HepG2 (cell line): ENCODE measurements at regions not wholly inside any gene's neighbourhood (a gene's known extent, or its start where the extent isn't known, plus 50 kb on each side); places are given as distances from the start of the nearest gene placed in this dataset.
A peak's percentile ranks its signal among the peaks of the same experiment; 100 is the strongest.

Experiments
- ATAC-seq: fragments of 200-7000 bp; cut with Tn5 transposase; 3 replicates; pipeline ENCODE4 v1.9.1; 2020; ENCODE audit warnings: mild to moderate bottlenecking, moderate library complexity
- BruUV-seq: library from RNA; stranded (reverse); fragments of 400-500 nt; replicated peaks from 2 replicates; lab custom pipeline; 2021; lab: Mats Ljungman, UMichigan
- CTCF ChIA-PET: fragments of 300-600 bp; formaldehyde crosslinking; extraction: SDS; loops from one replicate; lab custom pipeline; 2021; ENCODE audit warnings: low total read pairs, inconsistent platforms, low intra/inter-chr PET ratio; lab: Yijun Ruan, JAX
- POLR2A ChIA-PET: fragments of 350-600 bp; sonication (Branson Sonifier 250); formaldehyde crosslinking; loops from one replicate; lab custom pipeline; 2020; ENCODE audit warnings: antibody characterized with exemption, inconsistent platforms; lab: Yijun Ruan, JAX
- DNase-seq: peaks from one replicate; pipeline ENCODE4 v3.0.0-alpha.2; 2015; ENCODE audit warnings: low spot score
- FAIRE-seq: peaks from 3 replicates; lab custom pipeline; 2011; peaks lifted over from hg19 to GRCh38; lab: Jason Lieb, UNC
- H2AFZ ChIP-seq: one replicate; pipeline ENCODE4 v1.6.1; 2011; ENCODE audit warnings: low read length, inconsistent platforms
- H3K27ac ChIP-seq: fragments of 300-600 bp; 3 replicates; pipeline ENCODE4 v1.8.0; 2011; ENCODE audit warnings: mixed run types, mild to moderate bottlenecking, mixed read lengths, low read length, inconsistent platforms; ENCODE audit not compliant: insufficient read depth; ENCODE audit errors: extremely low read length
- H3K27me3 ChIP-seq, 2 experiments: fragments of 200-600 bp in 1 of 2; 2 replicates in 1 of 2; 3 replicates in 1 of 2; pipeline versions ENCODE4 v1.6.0 to v1.8.0; 2011; ENCODE audit warnings: low read length in 2 of 2, mild to moderate bottlenecking in 2 of 2, moderate library complexity in 2 of 2, inconsistent platforms in 1 of 2; ENCODE audit not compliant: insufficient read depth in 2 of 2, control insufficient read depth in 1 of 2
- H3K36me3 ChIP-seq, 2 experiments: fragments of 200-600 bp in 1 of 2; replicated peaks in 1 of 2; 2 replicates in 1 of 2; 3 replicates in 1 of 2; pipeline versions ENCODE4 v1.5.1 to v1.8.0; 2011; ENCODE audit warnings: low read length in 2 of 2, inconsistent platforms in 1 of 2; ENCODE audit not compliant: insufficient read depth in 2 of 2, control insufficient read depth in 1 of 2
- H3K4me1 ChIP-seq: 2 replicates; pipeline ENCODE4 v1.5.1; 2012; ENCODE audit warnings: low read length, inconsistent platforms; ENCODE audit not compliant: insufficient read depth
- H3K4me2 ChIP-seq: 2 replicates; pipeline ENCODE4 v1.6.0; 2011; ENCODE audit warnings: low read depth, low read length, inconsistent platforms
- H3K4me3 ChIP-seq, 3 experiments: fragments of 200-600 bp in 1 of 3; sonication (generic), shearing (Covaris generic) in 1 of 3; replicated peaks in 1 of 3; 2 replicates each; pipeline ENCODE4 v1.5.1; 2011 to 2016; ENCODE audit warnings: low read length in 3 of 3, inconsistent platforms in 2 of 3, low read depth in 2 of 3, mild to moderate bottlenecking in 2 of 3, control low read depth in 1 of 3, mixed read lengths in 1 of 3; ENCODE audit not compliant: insufficient read depth in 1 of 3
- H3K79me2 ChIP-seq: one replicate; pipeline ENCODE4 v1.6.1; 2011; ENCODE audit warnings: low read length, inconsistent platforms; ENCODE audit not compliant: insufficient read depth
- H3K9ac ChIP-seq: 2 replicates; pipeline ENCODE4 v1.6.0; 2011; ENCODE audit warnings: mild to moderate bottlenecking, low read depth, low read length, inconsistent platforms; ENCODE audit not compliant: insufficient read depth
- H3K9me3 ChIP-seq: 2 replicates; pipeline ENCODE4 v1.5.1; 2012; ENCODE audit warnings: mild to moderate bottlenecking, low read length
- H4K20me1 ChIP-seq: 2 replicates; pipeline ENCODE4 v1.6.0; 2011; ENCODE audit warnings: inconsistent platforms, mild to moderate bottlenecking, low read length, moderate library complexity; ENCODE audit not compliant: insufficient read depth
- DNMT1 ChIP-seq: sonication (generic); formaldehyde crosslinking; IDR thresholded peaks from 2 replicates; pipeline ENCODE4 v1.5.1; 2020; ENCODE audit warnings: mild to moderate bottlenecking, missing genetic modification reagents
- ELF4 ChIP-seq: sonication (generic); formaldehyde crosslinking; IDR thresholded peaks from 2 replicates; pipeline ENCODE4 v1.5.0; 2020; ENCODE audit warnings: missing genetic modification reagents, mild to moderate bottlenecking, moderate library complexity, borderline replicate concordance
- EP300 ChIP-seq, 3 experiments: sonication (generic) in 1 of 3; formaldehyde crosslinking in 1 of 3; IDR thresholded peaks; 2 replicates each; pipeline versions ENCODE4 v1.5.1 to v1.6.1; 2011 to 2020; ENCODE audit warnings: low read depth in 2 of 3, low read length in 2 of 3, borderline replicate concordance in 1 of 3, improper control_type of control experiment in 1 of 3, mild to moderate bottlenecking in 1 of 3, missing genetic modification reagents in 1 of 3, moderate library complexity in 1 of 3
- ESRRA ChIP-seq: sonication (generic); formaldehyde crosslinking; IDR thresholded peaks from 2 replicates; pipeline ENCODE4 v1.5.1; 2020; ENCODE audit warnings: mild to moderate bottlenecking, low read depth, missing genetic modification reagents
- MBD4 ChIP-seq: IDR thresholded peaks from 2 replicates; pipeline ENCODE4 v1.6.1; 2012; ENCODE audit warnings: low read length, inconsistent platforms, borderline replicate concordance
- NFE2L2 ChIP-seq: fragments of 150-350 bp; IDR thresholded peaks from 2 replicates; pipeline ENCODE4 v1.6.1; 2014; ENCODE audit warnings: low read length
- NFYC ChIP-seq: IDR thresholded peaks from 2 replicates; pipeline ENCODE4 v1.6.1; 2016; ENCODE audit warnings: missing genetic modification reagents, missing compliant biosample characterization
- PPARG ChIP-seq: conservative IDR thresholded peaks from 2 replicates; pipeline ENCODE4 v1.6.1; 2016; ENCODE audit warnings: missing biosample characterization, missing genetic modification reagents
- RNF2 ChIP-seq: fragments of 450-650 bp; conservative IDR thresholded peaks from 2 replicates; pipeline ENCODE4 v1.6.1; 2016; ENCODE audit warnings: low read depth
- SETDB1 ChIP-seq: sonication (generic); formaldehyde crosslinking; IDR thresholded peaks from 2 replicates; pipeline ENCODE4 v1.5.1; 2020; ENCODE audit warnings: missing genetic modification reagents, mild to moderate bottlenecking, borderline replicate concordance
- SP5 ChIP-seq: IDR thresholded peaks from 2 replicates; pipeline ENCODE4 v1.6.1; 2016; ENCODE audit warnings: low read depth, borderline replicate concordance
- ZFAT ChIP-seq: sonication (generic); formaldehyde crosslinking; conservative IDR thresholded peaks from 2 replicates; pipeline ENCODE4 v1.8.1; 2023; ENCODE audit warnings: missing genetic modification reagents, inconsistent platforms
- ZFP62 ChIP-seq: sonication (generic); formaldehyde crosslinking; IDR thresholded peaks from 2 replicates; pipeline ENCODE4 v1.4.0; 2020; ENCODE audit warnings: missing genetic modification reagents
- ZNF124 ChIP-seq: sonication (generic); formaldehyde crosslinking; IDR thresholded peaks from 2 replicates; pipeline ENCODE4 v1.4.0; 2020; ENCODE audit warnings: missing genetic modification reagents
- ZNF224 ChIP-seq: sonication (generic); formaldehyde crosslinking; IDR thresholded peaks from 2 replicates; pipeline ENCODE4 v1.5.0; 2020; ENCODE audit warnings: mild to moderate bottlenecking, missing genetic modification reagents
- ZNF292 ChIP-seq: sonication (generic); formaldehyde crosslinking; IDR thresholded peaks from 2 replicates; pipeline ENCODE4 v1.8.1; 2022; ENCODE audit warnings: mild to moderate bottlenecking, low read depth, missing genetic modification reagents, borderline replicate concordance
- ZNF577 ChIP-seq: sonication (generic); formaldehyde crosslinking; IDR thresholded peaks from 2 replicates; pipeline ENCODE4 v1.4.0; 2020; ENCODE audit warnings: mild to moderate bottlenecking, low read depth, missing genetic modification reagents, borderline replicate concordance
- ZSCAN31 ChIP-seq: sonication (generic); formaldehyde crosslinking; IDR thresholded peaks from 2 replicates; pipeline ENCODE4 v1.5.0; 2020; ENCODE audit warnings: low read depth, mild to moderate bottlenecking, missing genetic modification reagents
- WGBS: methylation state at CpG from one replicate; pipeline ENCODE4 v1.1.6; 2017; ENCODE audit warnings: low lambda C conversion rate; 5-methylcytosine and 5-hydroxymethylcytosine counted together
- in situ Hi-C: cut with HindIII; loops from 2 replicates; pipeline ENCODE4 v1.10.0; 2017; ENCODE audit warnings: low pct_unique_long_range_greater_than_20kb; ENCODE audit not compliant: extremely low pct_ligation_motif_present
- intact Hi-C: fragments of 100-400 bp; cut with micrococcal nuclease; formaldehyde crosslinking; loops from one replicate; pipeline ENCODE4 v1.10.0; 2022; ENCODE audit not compliant: unreplicated experiment
- TF ChIP-seq, protein P1 (sequence below): sonication (generic); formaldehyde crosslinking; IDR thresholded peaks from 2 replicates; pipeline ENCODE4 v1.4.0; 2020; ENCODE audit warnings: mild to moderate bottlenecking, missing genetic modification reagents

DNA sequence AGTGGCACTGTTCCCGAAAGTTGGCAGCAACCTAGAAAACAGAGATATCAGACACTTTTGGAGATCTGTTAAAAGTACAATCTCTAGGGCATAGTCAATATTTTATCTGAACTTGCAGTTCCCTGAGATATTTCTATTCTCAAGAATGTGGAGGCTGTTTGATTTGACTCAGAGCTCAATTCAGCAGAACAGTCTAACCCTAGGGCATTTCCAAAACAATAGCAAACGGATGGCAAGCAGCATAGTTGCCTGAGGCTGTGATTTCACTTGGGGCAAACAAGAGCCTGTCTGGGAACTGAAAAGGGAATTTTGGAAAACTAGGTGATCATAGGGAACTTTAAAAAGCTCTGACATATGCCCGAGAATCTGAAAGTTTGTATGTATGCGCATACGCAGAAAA, 772.8 kb upstream of the LRRTM1 start:
- H3K4me2 ChIP-seq: no peak overlapping the region
- intact Hi-C loops: no loop called here
- BruUV-seq: no TSS peak

DNA sequence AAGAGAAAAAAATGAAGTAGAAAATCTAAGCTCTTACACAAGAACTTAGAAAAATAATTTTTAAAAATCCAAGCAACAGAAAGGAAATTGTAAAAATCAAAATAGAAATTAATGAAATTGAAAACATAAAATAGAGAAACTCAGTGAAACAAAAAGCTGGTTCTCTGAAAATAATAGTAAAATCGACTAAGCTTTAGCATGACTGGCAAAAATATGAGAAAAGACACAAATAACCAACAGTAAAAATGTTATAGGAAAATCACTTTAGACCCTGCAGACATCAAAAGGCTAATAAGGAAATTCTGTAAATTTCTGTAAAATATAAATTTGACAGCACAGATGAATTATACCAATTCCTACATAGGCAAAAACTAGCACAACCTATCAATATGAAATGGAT, 768.9 kb upstream of the LRRTM1 start:
- no TSS peak for BruUV-seq
- DNase-seq (no peak), ATAC-seq (no peak), FAIRE-seq (no peak)
- intact Hi-C loops: loop anchor here (1.0 kb wide), 1 partner anchor 17 kb away; no protein-coding TSS in a partner anchor
- no peak overlapping the region for H2AFZ ChIP-seq
- in situ Hi-C loops: no loop called here
- no peaks in the 10 kb centered on the region for H3K36me3 ChIP-seq
- ChIA-PET CTCF (no interaction called here), POLR2A (no interaction called here)
- H3K4me2 ChIP-seq: no peak overlapping the region
- no peaks in the 10 kb centered on the region for H3K27me3 ChIP-seq
- H4K20me1 ChIP-seq: no peaks in the 10 kb centered on the region
- no peak overlapping the region for H3K9ac ChIP-seq
- 0% methylated on average over 1 of the region's 1 CpG for WGBS
- peaks cover 64% of the 10 kb centered on the region for H3K9me3 ChIP-seq
- H3K4me3 ChIP-seq: no peak overlapping the region
- no peak overlapping the region for H3K27ac ChIP-seq
- H3K4me1 ChIP-seq: no peaks in the 10 kb centered on the region
- no peak for TF ChIP-seq NFYC (CRISPR knock-in tag)
- TF ChIP-seq SETDB1 (CRISPR knock-in tag): no peak
- TF ChIP-seq ZFP62 (CRISPR knock-in tag): no peak
- TF ChIP-seq ZNF292 (CRISPR knock-in tag): no peak
- no peak for TF ChIP-seq ESRRA (CRISPR knock-in tag)
- peak; percentile 71; the same call in 1 of the 2 replicates for TF ChIP-seq NFE2L2
- TF ChIP-seq ZSCAN31 (CRISPR knock-in tag): no peak
- TF ChIP-seq, all 625 proteins: peak for 1
- no peaks in the 10 kb centered on the region for H3K79me2 ChIP-seq

More for the DNA sequence above, 772.8 kb upstream of the LRRTM1 start:
- no peak for TF ChIP-seq ZNF224
- no peak for TF ChIP-seq MBD4
- TF ChIP-seq PPARG (CRISPR knock-in tag): no peak
- no peak for TF ChIP-seq RNF2
- TF ChIP-seq ZNF124 (CRISPR knock-in tag): no peak
- TF ChIP-seq DNMT1 (CRISPR knock-in tag): no peak
- TF ChIP-seq EP300 (IDR thresholded peaks at IDR 0.05; ENCODE audit: low read depth in 2 of 2, low read length in 2 of 2): no peak
- TF ChIP-seq EP300 (CRISPR knock-in tag; IDR thresholded peaks at IDR 0.05; ENCODE audit: borderline replicate concordance): no peak
- TF ChIP-seq, protein P1, sequence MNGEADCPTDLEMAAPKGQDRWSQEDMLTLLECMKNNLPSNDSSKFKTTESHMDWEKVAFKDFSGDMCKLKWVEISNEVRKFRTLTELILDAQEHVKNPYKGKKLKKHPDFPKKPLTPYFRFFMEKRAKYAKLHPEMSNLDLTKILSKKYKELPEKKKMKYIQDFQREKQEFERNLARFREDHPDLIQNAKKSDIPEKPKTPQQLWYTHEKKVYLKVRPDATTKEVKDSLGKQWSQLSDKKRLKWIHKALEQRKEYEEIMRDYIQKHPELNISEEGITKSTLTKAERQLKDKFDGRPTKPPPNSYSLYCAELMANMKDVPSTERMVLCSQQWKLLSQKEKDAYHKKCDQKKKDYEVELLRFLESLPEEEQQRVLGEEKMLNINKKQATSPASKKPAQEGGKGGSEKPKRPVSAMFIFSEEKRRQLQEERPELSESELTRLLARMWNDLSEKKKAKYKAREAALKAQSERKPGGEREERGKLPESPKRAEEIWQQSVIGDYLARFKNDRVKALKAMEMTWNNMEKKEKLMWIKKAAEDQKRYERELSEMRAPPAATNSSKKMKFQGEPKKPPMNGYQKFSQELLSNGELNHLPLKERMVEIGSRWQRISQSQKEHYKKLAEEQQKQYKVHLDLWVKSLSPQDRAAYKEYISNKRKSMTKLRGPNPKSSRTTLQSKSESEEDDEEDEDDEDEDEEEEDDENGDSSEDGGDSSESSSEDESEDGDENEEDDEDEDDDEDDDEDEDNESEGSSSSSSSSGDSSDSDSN: no peak
- no peak for TF ChIP-seq ELF4 (CRISPR knock-in tag)
- TF ChIP-seq SP5: no peak
- TF ChIP-seq ZNF577 (CRISPR knock-in tag): no peak
- TF ChIP-seq ZFAT (CRISPR knock-in tag): no peak
- no peak overlapping the region for H3K9ac ChIP-seq
- no peaks in the 10 kb centered on the region for H4K20me1 ChIP-seq
- no peak overlapping the region for H2AFZ ChIP-seq
- H3K27me3 ChIP-seq: no peaks in the 10 kb centered on the region
- ChIA-PET CTCF (no interaction called here), POLR2A (no interaction called here)
- in situ Hi-C loops: no loop called here
- no peaks in the 10 kb centered on the region for H3K36me3 ChIP-seq
- ATAC-seq: no peak
- no peak overlapping the region for H3K4me3 ChIP-seq
- no peak overlapping the region for H3K27ac ChIP-seq
- peaks cover 70% of the 10 kb centered on the region for H3K9me3 ChIP-seq
- 42% methylated on average over 5 of the region's 5 CpGs for WGBS
- no peak for DNase-seq
- H3K79me2 ChIP-seq: no peaks in the 10 kb centered on the region
- no peak for FAIRE-seq
- H3K4me1 ChIP-seq: no peaks in the 10 kb centered on the region
